H1 (cell line): ENCODE measurements at regions not wholly inside any gene's neighbourhood (a gene's known extent, or its start where the extent isn't known, plus 50 kb on each side); places are given as distances from the start of the nearest gene placed in this dataset.

Experiments used
- CTCF ChIA-PET: fragments of 300-600 bp; sonication (Branson Sonifier 250); formaldehyde crosslinking; loops from one replicate; lab custom pipeline; 2021; ENCODE audit not compliant: partially characterized antibody; lab: Charles Lee
- POLR2A ChIA-PET: fragments of 300-600 bp; sonication (Branson Sonifier 250); formaldehyde crosslinking; loops from one replicate; lab custom pipeline; 2021; ENCODE audit warnings: inconsistent platforms; ENCODE audit not compliant: partially characterized antibody; lab: Charles Lee
- DNase-seq, 2 experiments: peaks; one replicate each; pipeline versions ENCODE4 v3.0.0 to v3.0.0-alpha.2; 2010 to 2022; ENCODE audit warnings: low spot score in 2 of 2, low read depth in 1 of 2, mixed read lengths in 1 of 2
- FAIRE-seq: peaks from 2 replicates; lab custom pipeline; 2011; peaks lifted over from hg19 to GRCh38; lab: Jason Lieb, UNC
- H2AFZ ChIP-seq: 2 replicates; pipeline ENCODE4 v1.8.1; 2012; ENCODE audit warnings: low read length, inconsistent platforms
- H2AK5ac ChIP-seq: 2 replicates; pipeline ENCODE4 v1.6.1; 2013; ENCODE audit warnings: low read depth, low read length
- H2BK120ac ChIP-seq: replicated peaks from 2 replicates; pipeline ENCODE3; 2013; ENCODE audit warnings: low read depth, low read length, inconsistent platforms
- H2BK12ac ChIP-seq: 2 replicates; pipeline ENCODE4 v1.6.1; 2013; ENCODE audit warnings: low read depth, low read length
- H2BK15ac ChIP-seq: 2 replicates; pipeline ENCODE4 v1.6.1; 2013; ENCODE audit warnings: low read length
- H2BK20ac ChIP-seq: 2 replicates; pipeline ENCODE4 v1.6.1; 2013; ENCODE audit warnings: low read length
- H2BK5ac ChIP-seq: 2 replicates; pipeline ENCODE4 v1.6.1; 2013; ENCODE audit warnings: low read depth, low read length
- H3K14ac ChIP-seq: 2 replicates; pipeline ENCODE4 v1.6.1; 2013; ENCODE audit warnings: inconsistent platforms; ENCODE audit not compliant: insufficient read length
- H3K18ac ChIP-seq: 2 replicates; pipeline ENCODE4 v1.6.1; 2013; ENCODE audit warnings: low read length; ENCODE audit errors: extremely low read depth
- H3K23ac ChIP-seq: 2 replicates; pipeline ENCODE4 v1.6.1; 2013; ENCODE audit warnings: inconsistent platforms; ENCODE audit not compliant: insufficient read length
- H3K23me2 ChIP-seq: 2 replicates; pipeline ENCODE4 v1.6.1; 2013; ENCODE audit warnings: low read depth, low read length
- H3K27ac ChIP-seq: 2 replicates; pipeline ENCODE4 v1.6.1; 2011; ENCODE audit warnings: low read depth, low read length, inconsistent platforms
- H3K27me3 ChIP-seq, 4 experiments: replicated peaks in 1 of 4; 1 replicate in 1 of 4; 2 replicates in 3 of 4; pipeline versions ENCODE4 v1.6.1 to v1.8.1; 2011 to 2013; ENCODE audit warnings: low read length in 3 of 4, mild to moderate bottlenecking in 3 of 4, inconsistent platforms in 2 of 4, mixed read lengths in 2 of 4, moderate library complexity in 1 of 4; ENCODE audit not compliant: control insufficient read depth in 3 of 4, insufficient read depth in 3 of 4; ENCODE audit errors: extremely low read depth in 1 of 4
- H3K36me3 ChIP-seq, 4 experiments: 2 replicates each; pipeline versions ENCODE4 v1.6.1 to v1.8.1; 2011 to 2013; ENCODE audit warnings: mild to moderate bottlenecking in 4 of 4, low read length in 3 of 4, moderate library complexity in 2 of 4, control low read depth in 1 of 4, inconsistent platforms in 1 of 4; ENCODE audit not compliant: insufficient read depth in 4 of 4, control insufficient read depth in 2 of 4
- H3K4ac ChIP-seq: replicated peaks from 2 replicates; pipeline ENCODE3; 2013; ENCODE audit warnings: low read length, low read depth, mixed read lengths, inconsistent platforms; ENCODE audit not compliant: insufficient read length
- H3K4me1 ChIP-seq, 4 experiments: replicated peaks in 1 of 4; 1 replicate in 1 of 4; 2 replicates in 3 of 4; pipeline versions ENCODE4 v1.6.1 to v1.8.1; 2011 to 2013; ENCODE audit warnings: low read length in 3 of 4, inconsistent platforms in 2 of 4, mixed read lengths in 1 of 4; ENCODE audit not compliant: insufficient read depth in 4 of 4, control insufficient read depth in 3 of 4
- H3K4me2 ChIP-seq, 2 experiments: 2 replicates each; pipeline versions ENCODE4 v1.6.1 to v1.8.1; 2011 to 2013; ENCODE audit warnings: low read depth in 2 of 2, low read length in 2 of 2, control low read depth in 1 of 2, inconsistent platforms in 1 of 2, mild to moderate bottlenecking in 1 of 2; ENCODE audit not compliant: insufficient read depth in 1 of 2
- H3K4me3 ChIP-seq, 4 experiments: fragments of 200-600, 300-600 bp in 1 of 4; sonication (generic), shearing (Covaris generic), sonication (Bioruptor Twin) in 1 of 4; 2 replicates each; pipeline versions ENCODE4 v1.5.1 to v1.8.1; 2011 to 2016; ENCODE audit warnings: low read length in 4 of 4, low read depth in 3 of 4, control low read depth in 2 of 4, inconsistent platforms in 2 of 4, mild to moderate bottlenecking in 2 of 4, mixed read lengths in 1 of 4, moderate library complexity in 1 of 4; ENCODE audit not compliant: insufficient read depth in 2 of 4; ENCODE audit errors: extremely low read depth in 1 of 4
- H3K56ac ChIP-seq: replicated peaks from 2 replicates; pipeline ENCODE3; 2013; ENCODE audit warnings: low read depth, mild to moderate bottlenecking, mixed read lengths, low read length, inconsistent platforms; ENCODE audit not compliant: insufficient read length
- H3K79me1 ChIP-seq: 2 replicates; pipeline ENCODE4 v1.6.1; 2013; ENCODE audit warnings: low read depth, low read length, control low read depth
- H3K79me2 ChIP-seq, 2 experiments: 2 replicates each; pipeline versions ENCODE4 v1.6.1 to v1.8.1; 2012 to 2013; ENCODE audit warnings: low read length in 2 of 2, mild to moderate bottlenecking in 2 of 2, inconsistent platforms in 1 of 2; ENCODE audit not compliant: insufficient read depth in 2 of 2, control insufficient read depth in 1 of 2
- H3K9ac ChIP-seq, 4 experiments: replicated peaks in 1 of 4; 1 replicate in 1 of 4; 2 replicates in 3 of 4; pipeline versions ENCODE4 v1.6.1 to v1.8.1; 2011 to 2013; ENCODE audit warnings: low read depth in 3 of 4, low read length in 3 of 4, control low read depth in 2 of 4, mild to moderate bottlenecking in 2 of 4, moderate library complexity in 2 of 4, inconsistent platforms in 1 of 4; ENCODE audit errors: extremely low read depth in 1 of 4
- H3K9me3 ChIP-seq, 2 experiments: 2 replicates each; pipeline versions ENCODE4 v1.6.1 to v1.8.1; 2012 to 2013; ENCODE audit warnings: mild to moderate bottlenecking in 2 of 2, moderate library complexity in 2 of 2, control low read depth in 1 of 2, inconsistent platforms in 1 of 2, low read depth in 1 of 2, low read length in 1 of 2, mixed read lengths in 1 of 2; ENCODE audit not compliant: insufficient read depth in 2 of 2
- H4K20me1 ChIP-seq, 2 experiments: replicated peaks in 1 of 2; 2 replicates each; pipeline versions ENCODE3 to v1.8.1; 2011 to 2013; ENCODE audit warnings: inconsistent platforms in 2 of 2, low read length in 2 of 2, mild to moderate bottlenecking in 1 of 2; ENCODE audit not compliant: insufficient read depth in 2 of 2, control insufficient read depth in 1 of 2
- H4K5ac ChIP-seq: 2 replicates; pipeline ENCODE4 v1.6.1; 2013; ENCODE audit warnings: low read length, low read depth, mixed read lengths, inconsistent platforms; ENCODE audit not compliant: insufficient read length
- H4K8ac ChIP-seq: 2 replicates; pipeline ENCODE4 v1.8.0; 2013; ENCODE audit warnings: mild to moderate bottlenecking, moderate library complexity, low read length, inconsistent platforms; ENCODE audit not compliant: insufficient read depth; ENCODE audit errors: extremely low read depth
- H4K91ac ChIP-seq: replicated peaks from 2 replicates; pipeline ENCODE3; 2013; ENCODE audit warnings: low read length, mixed read lengths, inconsistent platforms; ENCODE audit not compliant: insufficient read length
- CEBPB ChIP-seq: IDR thresholded peaks from 2 replicates; pipeline ENCODE4 v1.6.1; 2012; ENCODE audit warnings: low read depth, low read length
- JUND ChIP-seq: IDR thresholded peaks from 2 replicates; pipeline ENCODE4 v1.6.1; 2011; ENCODE audit warnings: mild to moderate bottlenecking, improper control_type of control experiment, low read length
- WGBS, 2 experiments: shearing (Covaris generic) in 1 of 2; methylation state at CpG; one replicate each; pipeline versions ENCODE4 v1.1.6 to v1.1.7; 2013 to 2015; ENCODE audit warnings: low lambda C conversion rate in 2 of 2, mixed read lengths in 2 of 2, inconsistent platforms in 1 of 2, low coverage in 1 of 2, missing lambda C conversion rate in 1 of 2; ENCODE audit not compliant: insufficient replicate concordance in 2 of 2, insufficient coverage in 1 of 2, insufficient read length in 1 of 2; ENCODE audit errors: extremely low coverage in 1 of 2, missing lambda C conversion rate in 1 of 2; 5-methylcytosine and 5-hydroxymethylcytosine counted together

GRCh38 chr14:36420149-36420687, 99.8 kb upstream of the MBIP start:
- FAIRE-seq (no peak), DNase-seq (no peak)
- no peaks in the 10 kb centered on the region for H3K23me2 ChIP-seq
- no peak overlapping the region for H3K56ac ChIP-seq
- H2AFZ ChIP-seq, result no peak overlapping the region
- H3K18ac ChIP-seq, result no peak overlapping the region
- no peak overlapping the region for H2BK15ac ChIP-seq
- no peak overlapping the region for H4K8ac ChIP-seq
- no peak overlapping the region for H2BK5ac ChIP-seq
- H4K91ac ChIP-seq, result no peak overlapping the region
- H3K9me3 ChIP-seq, result no peaks in the 10 kb centered on the region
- H3K4me1 ChIP-seq, result peaks cover 0 to 5% (median 2%) of the 10 kb centered on the region in 4 experiments; a peak in 2 of 7 replicates
- H3K4me3 ChIP-seq, result no peak overlapping the region
- TF ChIP-seq JUND (no peak), CEBPB (peak; percentile 42; the same call in 1 of the 2 replicates)
- no peaks in the 10 kb centered on the region for H3K79me2 ChIP-seq
- H3K4me2 ChIP-seq, result no peak overlapping the region
- WGBS, 2 experiments, result 84% methylated on average over 4 of the region's 4 CpGs; no CpG with 5 or more reads in 1 of the 2 experiments
- CTCF ChIA-PET, result interaction anchor here (1.0 kb wide), 1 partner anchor 31 kb away, joined by 3 read pairs; no protein-coding TSS in a partner anchor
- no peak overlapping the region for H4K5ac ChIP-seq
- no peak overlapping the region for H3K4ac ChIP-seq
- H3K27me3 ChIP-seq, result no peaks in the 10 kb centered on the region
- no peak overlapping the region for H3K23ac ChIP-seq
- no peak overlapping the region for H2BK20ac ChIP-seq
- H2AK5ac ChIP-seq, result no peak overlapping the region
- no peak overlapping the region for H2BK12ac ChIP-seq
- POLR2A ChIA-PET, result no interaction called here
- no peak overlapping the region for H3K27ac ChIP-seq
- H3K79me1 ChIP-seq, result no peaks in the 10 kb centered on the region
- no peak overlapping the region for H3K9ac ChIP-seq
- no peaks in the 10 kb centered on the region for H3K36me3 ChIP-seq
- no peaks in the 10 kb centered on the region for H4K20me1 ChIP-seq
- no peak overlapping the region for H2BK120ac ChIP-seq
- no peak overlapping the region for H3K14ac ChIP-seq
